Transverse colon (tissue), 4 donors: ENCODE measurements at regions not wholly inside any gene's neighbourhood (a gene's known extent, or its start where the extent isn't known, plus 50 kb on each side); places are given as distances from the start of the nearest gene placed in this dataset.

Experiments
- DNase-seq: peaks from one replicate; pipeline ENCODE4 v3.0.0-alpha.2; 2019
- H3K27ac ChIP-seq, 4 donors: fragments of 200-600 bp; sonication (generic); 2 replicates each; pipeline ENCODE4 v1.5.1; 2016 to 2018; ENCODE audit warnings: inconsistent platforms in 4 of 4
- H3K27me3 ChIP-seq: fragments of 200-600 bp; sonication (generic); 2 replicates; pipeline ENCODE4 v1.5.1; 2017; ENCODE audit warnings: inconsistent platforms
- H3K36me3 ChIP-seq, 4 donors: fragments of 200-600 bp; sonication (generic); 2 replicates each; pipeline ENCODE4 v1.5.1; 2017 to 2019; ENCODE audit warnings: inconsistent platforms in 4 of 4
- H3K4me1 ChIP-seq, 4 donors: fragments of 200-600 bp; sonication (generic); 2 replicates each; pipeline ENCODE4 v1.5.1; 2017 to 2020; ENCODE audit warnings: inconsistent platforms in 4 of 4
- H3K4me3 ChIP-seq, 4 donors: fragments of 200-600 bp; sonication (generic); 1 replicate in 1 of 4; 2 replicates in 3 of 4; pipeline versions ENCODE4 v1.5.1 to v1.6.1; 2017 to 2019; ENCODE audit warnings: inconsistent platforms in 4 of 4
- H3K9me3 ChIP-seq, 2 donors: fragments of 200-600 bp; sonication (generic); 2 replicates each; pipeline ENCODE4 v1.5.1; 2017 to 2019; ENCODE audit warnings: inconsistent platforms in 2 of 2
- CTCF ChIP-seq, 5 experiments: fragments of 200-600 bp in 3 of 5; fragments of 450-650 bp in 2 of 5; sonication (generic) in 3 of 5; IDR thresholded peaks; 1 replicate in 2 of 5; 2 replicates in 3 of 5; pipeline ENCODE4 v1.5.1; 2016 to 2017; ENCODE audit warnings: antibody characterized with exemption in 5 of 5, inconsistent platforms in 3 of 5, mild to moderate bottlenecking in 2 of 5, moderate library complexity in 1 of 5
- EP300 ChIP-seq: sonication (generic); formaldehyde crosslinking; IDR thresholded peaks from one replicate; pipeline ENCODE4 v1.6.1; 2017; ENCODE audit warnings: antibody characterized with exemption, low read depth
- POLR2A ChIP-seq: fragments of 450-650 bp; IDR thresholded peaks from one replicate; pipeline ENCODE4 v1.6.1; 2016; ENCODE audit warnings: antibody characterized with exemption, mild to moderate bottlenecking, moderate library complexity
- POLR2AphosphoS5 ChIP-seq, 3 donors: sonication (generic); formaldehyde crosslinking; IDR thresholded peaks; one replicate each; pipeline ENCODE4 v1.6.1; 2016; ENCODE audit warnings: antibody characterized with exemption in 3 of 3
- WGBS, 2 donors: methylation state at CpG; one replicate each; pipeline ENCODE4 v1.1.5; 2018; ENCODE audit warnings: low coverage in 1 of 2; 5-methylcytosine and 5-hydroxymethylcytosine counted together
- in situ Hi-C, 4 donors: fragments of 200-750 bp; cut with MboI; loops; one replicate each; pipeline versions ENCODE4 v1.15.0 to v1.15.1; 2017; ENCODE audit warnings: low sequenced_read_pairs in 3 of 4, low pct_ligation_motif_present in 1 of 4, low pct_unique_long_range_greater_than_20kb in 1 of 4
- intact Hi-C: fragments of 100-400 bp; cut with DNase I; formaldehyde crosslinking; loops from one replicate; pipeline ENCODE4 v1.15.1; 2023; ENCODE audit warnings: low total_unique reads

GRCh38 chr11:133605482-133605881, 73.2 kb upstream of the OPCML start:
- intact Hi-C loops = no loop called here
- in situ Hi-C loops = no loop called here
- WGBS, 2 donors = 56% methylated on average over 2 of the region's 2 CpGs; no CpG with 5 or more reads in 1 of the 2 donors

GRCh38 chr11:133601641-133602040, 69.3 kb upstream of the OPCML start:
- DNase-seq = no peak
- Histone ChIP-seq H3K36me3 (no peaks in the 10 kb centered on the region), H3K27ac (no peak overlapping the region), H3K4me1 (no peaks in the 10 kb centered on the region), H3K4me3 (no peak overlapping the region), H3K9me3 (no peaks in the 10 kb centered on the region), H3K27me3 (no peaks in the 10 kb centered on the region)
- in situ Hi-C loops = no loop called here
- 72 to 76% methylated on average over 2 to 3 of the region's 3 CpGs for WGBS, 2 donors
- intact Hi-C loops = no loop called here
- TF ChIP-seq POLR2A (no peak), POLR2AphosphoS5 (IDR thresholded peaks at IDR 0.05) (no peak), EP300 (no peak), CTCF (IDR thresholded peaks at IDR 0.05) (no peak)

More at GRCh38 chr11:133605482-133605881, 73.2 kb upstream of the OPCML start:
- no peaks in the 10 kb centered on the region for H3K4me1 ChIP-seq
- TF ChIP-seq CTCF (IDR thresholded peaks at IDR 0.05) = no peak
- TF ChIP-seq POLR2A = no peak
- no peak for TF ChIP-seq POLR2AphosphoS5 (IDR thresholded peaks at IDR 0.05)
- no peak for TF ChIP-seq EP300
- H3K27ac ChIP-seq = no peak overlapping the region
- no peaks in the 10 kb centered on the region for H3K27me3 ChIP-seq
- no peak for DNase-seq
- H3K9me3 ChIP-seq = no peaks in the 10 kb centered on the region
- H3K4me3 ChIP-seq = no peak overlapping the region
- no peaks in the 10 kb centered on the region for H3K36me3 ChIP-seq

- no peak overlapping the region for H3K27ac ChIP-seq
- no peak for DNase-seq
- H3K36me3 ChIP-seq = no peaks in the 10 kb centered on the region
- no peaks in the 10 kb centered on the region for H3K4me1 ChIP-seq
- intact Hi-C loops = no loop called here
- TF ChIP-seq CTCF (IDR thresholded peaks at IDR 0.05) (no peak), POLR2AphosphoS5 (IDR thresholded peaks at IDR 0.05) (no peak), EP300 (no peak)
- no peak overlapping the region for H3K4me3 ChIP-seq
- in situ Hi-C loops = no loop called here
- no peaks in the 10 kb centered on the region for H3K27me3 ChIP-seq
- 33 to 40% methylated on average over 6 of the region's 6 CpGs for WGBS, 2 donors
- H3K9me3 ChIP-seq = no peaks in the 10 kb centered on the region
Measured at GRCh38 chr11:133600786-133601185, 68.5 kb upstream of the OPCML start.

GRCh38 chr11:133600306-133600705, 68.0 kb upstream of the OPCML start:
- Histone ChIP-seq H3K27me3 (no peaks in the 10 kb centered on the region), H3K4me1 (no peaks in the 10 kb centered on the region), H3K36me3 (no peaks in the 10 kb centered on the region), H3K27ac (no peak overlapping the region), H3K4me3 (no peak overlapping the region), H3K9me3 (no peaks in the 10 kb centered on the region)
- no peak for DNase-seq
- WGBS, 2 donors = 85 to 87% methylated on average over 5 of the region's 5 CpGs
- TF ChIP-seq POLR2AphosphoS5 (IDR thresholded peaks at IDR 0.05) (no peak), EP300 (no peak), CTCF (IDR thresholded peaks at IDR 0.05) (no peak), POLR2A (no peak)
- in situ Hi-C loops = no loop called here
- intact Hi-C loops = no loop called here
